ENCODE measurements at regions not wholly inside any gene's neighbourhood (a gene's known extent, or its start where the extent isn't known, plus 50 kb on each side); places are given as distances from the start of the nearest gene placed in this dataset.

GRCh38 chr5:56739990-56740389 is 75.4 kb upstream of the MAP3K1 start:
- no peak overlapping the region for H3K4me3 ChIP-seq (ENCODE audit: low read length)
- TF ChIP-seq CTCF (IDR thresholded peaks at IDR 0.05; ENCODE audit: insufficient read depth, low read depth, low read length, missing control alignments) = no peak
- no peak for DNase-seq (ENCODE audit: low read depth)

GRCh38 chr5:56737951-56738606 is 77.3 kb upstream of the MAP3K1 start:
- TF ChIP-seq CTCF (IDR thresholded peaks at IDR 0.05; ENCODE audit: insufficient read depth, low read depth, low read length, missing control alignments) = no peak
- no peak overlapping the region for H3K4me3 ChIP-seq (ENCODE audit: low read length)

GRCh38 chr5:56737002-56737621 is 78.2 kb upstream of the MAP3K1 start:
- TF ChIP-seq CTCF (IDR thresholded peaks at IDR 0.05; ENCODE audit: insufficient read depth, low read depth, low read length, missing control alignments) = no peak
- DNase-seq (ENCODE audit: low read depth) = peak; percentile 22
- no peak overlapping the region for H3K4me3 ChIP-seq (ENCODE audit: low read length)

More at GRCh38 chr5:56737951-56738606, 77.3 kb upstream of the MAP3K1 start:
- DNase-seq (ENCODE audit: low read depth) = peak; percentile 70

- H3K4me3 ChIP-seq (ENCODE audit: low read length) = no peak overlapping the region
- TF ChIP-seq CTCF (IDR thresholded peaks at IDR 0.05; ENCODE audit: insufficient read depth, low read depth, low read length, missing control alignments) = no peak
- DNase-seq (ENCODE audit: low read depth) = no peak
These were observed 79.3 kb upstream of the MAP3K1 start for GRCh38 chr5:56735849-56736641.

GRCh38 chr5:56734091-56734694 is 81.2 kb upstream of the MAP3K1 start:
- TF ChIP-seq CTCF (IDR thresholded peaks at IDR 0.05; ENCODE audit: insufficient read depth, low read depth, low read length, missing control alignments) = no peak
- no peak for DNase-seq (ENCODE audit: low read depth)
- no peak overlapping the region for H3K4me3 ChIP-seq (ENCODE audit: low read length)

- TF ChIP-seq CTCF (IDR thresholded peaks at IDR 0.05; ENCODE audit: insufficient read depth, low read depth, low read length, missing control alignments) = no peak
- no peak overlapping the region for H3K4me3 ChIP-seq (ENCODE audit: low read length)
- DNase-seq (ENCODE audit: low read depth) = peak; percentile 39
These were observed 81.8 kb upstream of the MAP3K1 start for GRCh38 chr5:56733580-56733979.

Measured in epithelial cell of esophagus (primary cell).